ENCODE measurements at regions not wholly inside any gene's neighbourhood (a gene's known extent, or its start where the extent isn't known, plus 50 kb on each side); places are given as distances from the start of the nearest gene placed in this dataset.

DNA sequence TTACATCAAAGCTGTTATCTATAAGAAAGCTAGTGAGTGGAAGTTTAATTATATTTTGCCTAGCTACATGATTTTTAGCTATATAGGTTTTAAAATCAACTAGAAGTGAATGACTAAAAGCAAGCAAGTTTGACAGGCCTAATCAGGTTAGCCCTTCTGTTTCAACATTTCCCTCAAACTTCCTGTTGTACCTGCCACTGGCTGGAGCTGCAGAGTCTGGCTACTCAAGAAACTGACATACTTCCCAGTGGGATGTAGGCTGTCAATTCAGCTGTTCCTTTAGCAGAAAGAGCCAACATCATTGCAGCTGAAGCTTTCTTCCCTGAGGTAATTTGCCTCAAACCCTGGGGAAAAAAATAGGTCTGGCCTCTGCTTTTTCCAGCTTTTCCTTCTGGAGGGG is 87.1 kb upstream of the TNR start:
- no peak for TF ChIP-seq ZBTB7A (IDR thresholded peaks at IDR 0.05; ENCODE audit: low read depth)
- no peak for TF ChIP-seq CEBPB (IDR thresholded peaks at IDR 0.05)
- TF ChIP-seq FOXM1 (IDR thresholded peaks at IDR 0.05; ENCODE audit: borderline replicate concordance, low read depth), result no peak
- TF ChIP-seq NFIC (IDR thresholded peaks at IDR 0.05), result no peak
- no peak for TF ChIP-seq TAF1 (IDR thresholded peaks at IDR 0.05; ENCODE audit: low read depth)
- TF ChIP-seq, protein P1, sequence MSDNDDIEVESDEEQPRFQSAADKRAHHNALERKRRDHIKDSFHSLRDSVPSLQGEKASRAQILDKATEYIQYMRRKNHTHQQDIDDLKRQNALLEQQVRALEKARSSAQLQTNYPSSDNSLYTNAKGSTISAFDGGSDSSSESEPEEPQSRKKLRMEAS (IDR thresholded peaks at IDR 0.05), result no peak
- TF ChIP-seq TCF12 (IDR thresholded peaks at IDR 0.05; ENCODE audit: low read depth), result no peak

DNA sequence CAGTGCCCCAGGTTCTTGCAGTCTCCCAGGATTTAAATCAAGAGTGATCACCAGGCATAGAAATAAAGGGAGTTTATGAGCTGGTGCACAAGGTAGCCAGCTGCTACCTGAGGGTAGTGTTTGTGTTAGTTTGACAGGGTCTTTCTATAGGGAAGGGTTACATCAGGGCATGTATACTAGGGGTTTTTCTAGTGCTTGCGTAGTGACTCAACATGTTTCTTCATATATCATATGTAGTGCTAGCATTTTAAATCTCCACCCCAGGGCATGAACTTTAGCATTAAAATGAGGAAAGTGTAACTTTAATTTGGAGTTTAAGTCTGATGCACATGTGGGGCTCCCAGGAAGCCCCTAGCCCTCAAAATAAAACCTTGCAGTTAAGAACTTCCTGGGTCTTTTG is 86.5 kb upstream of the TNR start:
- TF ChIP-seq CEBPB (IDR thresholded peaks at IDR 0.05) (no peak), TEAD4 (IDR thresholded peaks at IDR 0.05) (no peak), ZBTB7A (IDR thresholded peaks at IDR 0.05; ENCODE audit: low read depth) (no peak), RAD21 (IDR thresholded peaks at IDR 0.05; ENCODE audit: low read depth) (no peak), NFIC (IDR thresholded peaks at IDR 0.05) (no peak)
- TF ChIP-seq, protein P1 (IDR thresholded peaks at IDR 0.05), result no peak

DNA sequence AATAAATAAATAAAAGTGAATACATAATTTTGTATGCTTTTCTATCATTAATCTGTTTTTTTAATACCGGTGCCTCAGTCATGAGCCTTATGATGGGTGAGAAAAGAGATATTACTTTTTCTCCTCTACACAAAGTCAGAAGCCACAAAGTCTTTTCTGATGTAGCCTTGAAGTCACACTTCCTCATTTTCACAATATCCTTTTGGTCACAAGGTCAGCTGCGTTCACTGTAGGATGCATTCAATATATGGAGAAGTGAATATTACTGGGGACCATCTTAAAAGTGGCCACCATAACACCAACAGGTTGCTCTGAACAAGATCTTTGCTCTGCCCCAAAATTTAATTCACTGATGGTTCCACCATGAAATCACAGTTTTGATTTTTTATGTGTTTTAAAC is 83.3 kb upstream of the TNR start:
- no peak for TF ChIP-seq NFIC (IDR thresholded peaks at IDR 0.05)
- no peak for TF ChIP-seq EP300 (IDR thresholded peaks at IDR 0.05; ENCODE audit: borderline replicate concordance)
- TF ChIP-seq TEAD4 (IDR thresholded peaks at IDR 0.05), result no peak
- no peak for TF ChIP-seq ZBTB7A (IDR thresholded peaks at IDR 0.05; ENCODE audit: low read depth)
- TF ChIP-seq, protein P1 (IDR thresholded peaks at IDR 0.05), result no peak

DNA sequence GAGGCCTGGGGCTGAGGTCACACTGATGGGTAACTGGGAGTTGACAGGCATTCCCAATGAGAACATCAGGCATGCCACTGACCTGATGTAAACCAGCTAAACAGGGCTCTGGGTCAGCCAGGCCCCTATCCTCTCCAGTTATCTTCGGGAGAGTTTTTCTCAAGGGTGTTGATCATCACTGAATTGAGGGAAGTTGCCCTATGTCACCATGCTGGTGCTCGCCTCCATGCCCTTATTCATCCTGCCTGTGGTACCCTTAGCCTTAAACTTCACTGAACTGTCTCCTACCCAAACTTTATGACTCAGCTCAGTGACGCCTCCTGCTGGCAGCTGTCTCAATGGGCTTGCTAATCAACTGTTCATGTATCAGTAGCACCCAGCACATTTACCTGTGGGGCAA is 80.7 kb upstream of the TNR start:
- peak; percentile 73 for TF ChIP-seq RAD21 (IDR thresholded peaks at IDR 0.05; ENCODE audit: low read depth)
- TF ChIP-seq, protein P2, sequence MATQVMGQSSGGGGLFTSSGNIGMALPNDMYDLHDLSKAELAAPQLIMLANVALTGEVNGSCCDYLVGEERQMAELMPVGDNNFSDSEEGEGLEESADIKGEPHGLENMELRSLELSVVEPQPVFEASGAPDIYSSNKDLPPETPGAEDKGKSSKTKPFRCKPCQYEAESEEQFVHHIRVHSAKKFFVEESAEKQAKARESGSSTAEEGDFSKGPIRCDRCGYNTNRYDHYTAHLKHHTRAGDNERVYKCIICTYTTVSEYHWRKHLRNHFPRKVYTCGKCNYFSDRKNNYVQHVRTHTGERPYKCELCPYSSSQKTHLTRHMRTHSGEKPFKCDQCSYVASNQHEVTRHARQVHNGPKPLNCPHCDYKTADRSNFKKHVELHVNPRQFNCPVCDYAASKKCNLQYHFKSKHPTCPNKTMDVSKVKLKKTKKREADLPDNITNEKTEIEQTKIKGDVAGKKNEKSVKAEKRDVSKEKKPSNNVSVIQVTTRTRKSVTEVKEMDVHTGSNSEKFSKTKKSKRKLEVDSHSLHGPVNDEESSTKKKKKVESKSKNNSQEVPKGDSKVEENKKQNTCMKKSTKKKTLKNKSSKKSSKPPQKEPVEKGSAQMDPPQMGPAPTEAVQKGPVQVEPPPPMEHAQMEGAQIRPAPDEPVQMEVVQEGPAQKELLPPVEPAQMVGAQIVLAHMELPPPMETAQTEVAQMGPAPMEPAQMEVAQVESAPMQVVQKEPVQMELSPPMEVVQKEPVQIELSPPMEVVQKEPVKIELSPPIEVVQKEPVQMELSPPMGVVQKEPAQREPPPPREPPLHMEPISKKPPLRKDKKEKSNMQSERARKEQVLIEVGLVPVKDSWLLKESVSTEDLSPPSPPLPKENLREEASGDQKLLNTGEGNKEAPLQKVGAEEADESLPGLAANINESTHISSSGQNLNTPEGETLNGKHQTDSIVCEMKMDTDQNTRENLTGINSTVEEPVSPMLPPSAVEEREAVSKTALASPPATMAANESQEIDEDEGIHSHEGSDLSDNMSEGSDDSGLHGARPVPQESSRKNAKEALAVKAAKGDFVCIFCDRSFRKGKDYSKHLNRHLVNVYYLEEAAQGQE (IDR thresholded peaks at IDR 0.05; ENCODE audit: low read depth), result no peak

DNA sequence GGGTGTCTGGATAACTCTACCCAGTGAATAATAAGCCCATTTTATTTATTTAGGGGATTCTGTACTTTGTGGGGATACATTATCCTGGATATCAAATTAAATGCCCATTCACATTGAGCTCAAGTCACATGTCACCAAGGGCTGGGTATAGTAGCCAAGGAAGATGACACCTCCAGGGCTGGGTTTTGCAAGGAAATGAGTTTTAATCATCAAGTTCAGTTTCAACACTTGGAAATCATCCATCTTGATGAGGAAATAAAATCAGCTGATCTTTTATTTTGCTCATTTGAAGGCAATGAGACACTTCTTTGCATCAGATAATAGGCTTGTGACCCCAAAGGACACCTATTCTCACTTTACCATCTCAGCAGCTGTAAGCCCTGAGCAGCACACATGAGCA is 80.0 kb upstream of the TNR start:
- TF ChIP-seq EGR1 (IDR thresholded peaks at IDR 0.05) (no peak), RAD21 (IDR thresholded peaks at IDR 0.05; ENCODE audit: low read depth) (no peak), FOXM1 (IDR thresholded peaks at IDR 0.05; ENCODE audit: borderline replicate concordance, low read depth) (no peak), CREB1 (IDR thresholded peaks at IDR 0.05; ENCODE audit: low read depth) (no peak), YY1 (IDR thresholded peaks at IDR 0.05; ENCODE audit: low read depth) (no peak)

DNA sequence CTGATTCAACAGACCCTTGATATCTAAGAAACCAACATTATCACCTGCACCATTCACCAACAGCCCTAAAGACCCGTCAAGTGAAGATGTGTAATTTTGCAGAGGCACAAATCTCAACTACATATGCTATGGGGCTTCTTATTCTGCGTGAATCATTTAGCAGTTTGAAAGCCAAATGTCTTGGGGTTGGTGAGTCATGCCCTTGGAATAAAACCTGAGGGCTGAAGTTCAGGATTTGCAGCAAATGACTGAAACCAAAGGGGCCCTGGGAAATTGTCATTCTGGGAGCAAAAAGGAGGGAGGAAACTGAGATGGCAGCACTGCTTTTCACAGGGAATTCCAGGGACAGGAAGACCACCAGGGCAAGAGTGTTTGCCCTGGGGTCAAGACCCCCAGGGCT is 79.2 kb upstream of the TNR start:
- TF ChIP-seq, protein P1 (IDR thresholded peaks at IDR 0.05), result no peak
- TF ChIP-seq TCF12 (IDR thresholded peaks at IDR 0.05; ENCODE audit: low read depth) (no peak), YY1 (IDR thresholded peaks at IDR 0.05; ENCODE audit: low read depth) (no peak), RAD21 (IDR thresholded peaks at IDR 0.05; ENCODE audit: low read depth) (no peak), EP300 (IDR thresholded peaks at IDR 0.05; ENCODE audit: borderline replicate concordance) (no peak), EGR1 (IDR thresholded peaks at IDR 0.05) (no peak), FOXM1 (IDR thresholded peaks at IDR 0.05; ENCODE audit: borderline replicate concordance, low read depth) (no peak), ZBTB7A (IDR thresholded peaks at IDR 0.05; ENCODE audit: low read depth) (no peak), CREB1 (IDR thresholded peaks at IDR 0.05; ENCODE audit: low read depth) (no peak), CEBPB (IDR thresholded peaks at IDR 0.05) (no peak), TEAD4 (IDR thresholded peaks at IDR 0.05) (no peak), NFIC (IDR thresholded peaks at IDR 0.05) (no peak)
- TF ChIP-seq, protein P2 (IDR thresholded peaks at IDR 0.05; ENCODE audit: low read depth), result no peak

DNA sequence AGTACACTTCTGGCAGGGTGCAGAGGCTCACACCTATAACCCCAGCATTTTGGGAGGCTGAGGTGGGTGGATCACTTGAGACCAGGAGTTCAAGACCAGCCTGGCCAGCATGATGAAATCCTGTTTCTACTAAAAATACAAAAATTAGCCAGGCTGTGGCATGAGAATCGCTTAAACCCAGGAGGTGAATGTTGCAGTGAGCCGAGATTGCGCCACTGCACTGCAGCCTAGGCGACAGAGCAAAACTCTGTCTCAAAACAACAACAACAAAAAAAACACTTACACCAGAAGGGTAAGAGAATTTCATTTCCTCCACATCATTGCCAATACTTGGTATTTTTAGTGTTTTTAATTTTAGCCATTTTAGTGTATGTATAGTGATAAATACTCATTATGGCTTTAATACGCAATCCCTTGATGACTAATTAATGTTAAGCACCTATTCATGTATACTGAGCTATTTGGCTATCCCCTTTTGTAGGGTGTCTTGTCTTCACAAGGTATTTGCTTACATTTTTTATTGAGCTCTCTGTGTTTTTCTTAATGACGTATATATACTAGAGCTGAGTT is 77.1 kb upstream of the TNR start:
- no peak for TF ChIP-seq YY1 (IDR thresholded peaks at IDR 0.05; ENCODE audit: low read depth)
- TF ChIP-seq, protein P3, sequence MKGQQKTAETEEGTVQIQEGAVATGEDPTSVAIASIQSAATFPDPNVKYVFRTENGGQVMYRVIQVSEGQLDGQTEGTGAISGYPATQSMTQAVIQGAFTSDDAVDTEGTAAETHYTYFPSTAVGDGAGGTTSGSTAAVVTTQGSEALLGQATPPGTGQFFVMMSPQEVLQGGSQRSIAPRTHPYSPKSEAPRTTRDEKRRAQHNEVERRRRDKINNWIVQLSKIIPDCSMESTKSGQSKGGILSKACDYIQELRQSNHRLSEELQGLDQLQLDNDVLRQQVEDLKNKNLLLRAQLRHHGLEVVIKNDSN (IDR thresholded peaks at IDR 0.05), result no peak
- TF ChIP-seq TCF12 (IDR thresholded peaks at IDR 0.05; ENCODE audit: low read depth), result no peak
- TF ChIP-seq CEBPB (IDR thresholded peaks at IDR 0.05), result no peak

All from Ishikawa (cell line).